Loucy (cell line): ENCODE measurements at regions not wholly inside any gene's neighbourhood (a gene's known extent, or its start where the extent isn't known, plus 50 kb on each side); places are given as distances from the start of the nearest gene placed in this dataset.

ENCODE experiments used
- H2AFZ ChIP-seq: fragments of 200-600 bp; sonication (generic); 2 replicates; pipeline ENCODE4 v1.6.0; 2016; ENCODE audit warnings: antibody characterized with exemption, mild to moderate bottlenecking, low read length, moderate library complexity
- H3F3A ChIP-seq: fragments of 200-600 bp; 2 replicates; pipeline ENCODE4 v1.6.0; 2016; ENCODE audit warnings: antibody characterized with exemption, low read depth, mild to moderate bottlenecking
- H3K27me3 ChIP-seq: fragments of 200-600 bp; sonication (generic); 2 replicates; pipeline ENCODE4 v1.6.1; 2014; ENCODE audit warnings: low read length, mild to moderate bottlenecking; ENCODE audit not compliant: insufficient read depth, poor library complexity, severe bottlenecking
- H3K36me3 ChIP-seq: fragments of 200-600 bp; sonication (generic); 2 replicates; pipeline ENCODE4 v1.6.1; 2016; ENCODE audit warnings: low read length; ENCODE audit not compliant: insufficient read depth
- H3K4me1 ChIP-seq: fragments of 200-600 bp; sonication (generic); 2 replicates; pipeline ENCODE4 v1.5.1; 2014; ENCODE audit warnings: low read length, mild to moderate bottlenecking; ENCODE audit not compliant: insufficient read depth, poor library complexity, severe bottlenecking
- H3K4me2 ChIP-seq: fragments of 200-600 bp; sonication (generic); 2 replicates; pipeline ENCODE4 v1.6.0; 2014; ENCODE audit warnings: antibody characterized with exemption, low read length, low read depth, mild to moderate bottlenecking; ENCODE audit not compliant: poor library complexity, severe bottlenecking
- H3K4me3 ChIP-seq: fragments of 200-600 bp; sonication (generic); 2 replicates; pipeline ENCODE4 v1.5.1; 2014; ENCODE audit warnings: low read length, mild to moderate bottlenecking, mixed read lengths; ENCODE audit not compliant: poor library complexity, severe bottlenecking
- H3K79me2 ChIP-seq: fragments of 200-600 bp; sonication (generic); 2 replicates; pipeline ENCODE4 v1.6.1; 2014; ENCODE audit warnings: low read length; ENCODE audit not compliant: insufficient read depth
- H3K9ac ChIP-seq: fragments of 200-600 bp; sonication (generic); 2 replicates; pipeline ENCODE4 v1.6.0; 2014; ENCODE audit warnings: mild to moderate bottlenecking, low read depth, low read length, moderate library complexity; ENCODE audit not compliant: poor library complexity, severe bottlenecking
- H3K9me2 ChIP-seq: fragments of 200-600 bp; sonication (generic); replicated peaks from 2 replicates; pipeline ENCODE4 v1.6.1; 2016; ENCODE audit warnings: low read depth, low read length, mixed read lengths
- H3K9me3 ChIP-seq: fragments of 200-600 bp; sonication (generic); 2 replicates; pipeline ENCODE4 v1.6.1; 2014; ENCODE audit warnings: mild to moderate bottlenecking, antibody characterized with exemption, low read length, low read depth; ENCODE audit not compliant: insufficient read depth
- H4K20me1 ChIP-seq: fragments of 200-600 bp; sonication (generic); 2 replicates; pipeline ENCODE4 v1.6.0; 2014; ENCODE audit warnings: antibody characterized with exemption, low read length, mild to moderate bottlenecking; ENCODE audit not compliant: insufficient read depth, poor library complexity, severe bottlenecking
- EZH2phosphoT487 ChIP-seq: fragments of 200-600 bp; IDR thresholded peaks from 2 replicates; pipeline ENCODE4 v1.6.1; 2018; ENCODE audit warnings: antibody characterized with exemption, mild to moderate bottlenecking, moderate library complexity, borderline replicate concordance
- TF ChIP-seq, protein P1 (sequence below): fragments of 200-600 bp; sonication (generic); conservative IDR thresholded peaks from 2 replicates; pipeline ENCODE4 v1.5.1; 2014; ENCODE audit warnings: mild to moderate bottlenecking, antibody characterized with exemption, low read length

DNA sequence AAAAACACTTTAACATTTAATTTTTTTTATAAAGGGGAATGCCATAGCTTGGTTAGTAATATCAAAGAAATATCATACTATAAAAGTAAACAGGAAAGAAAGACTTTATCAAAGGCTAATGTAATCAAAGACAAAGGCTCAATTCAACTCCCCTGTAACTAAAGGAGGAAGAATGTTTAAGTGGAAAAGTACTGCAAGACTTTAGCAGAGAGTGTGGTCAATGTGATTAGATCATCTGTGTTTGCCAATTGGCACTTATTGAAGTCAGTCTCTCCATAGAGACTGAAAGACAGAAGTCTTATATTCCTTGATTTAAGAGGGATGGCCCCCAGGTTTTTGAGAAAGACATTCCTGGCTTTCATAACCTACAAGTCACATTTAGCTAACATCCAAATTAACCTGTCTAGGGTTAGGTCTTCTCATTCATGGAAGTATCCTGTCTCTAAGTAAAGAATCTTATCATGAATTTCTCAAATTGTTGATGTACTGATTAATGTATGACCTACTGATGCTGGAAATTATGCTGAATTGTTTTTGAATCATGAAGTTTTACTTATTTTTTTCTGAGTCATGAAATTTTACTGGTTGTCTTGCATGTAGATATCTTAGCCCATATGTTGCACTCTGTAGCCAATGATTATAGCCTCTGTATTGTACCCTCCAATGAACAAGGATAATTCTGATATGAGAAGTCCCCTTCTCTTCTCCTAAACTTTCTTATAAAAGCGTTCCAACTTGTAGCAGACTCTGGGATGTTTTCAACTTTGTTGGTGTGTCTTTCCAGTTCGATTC lies 65.4 kb downstream of the ATXN7L3B start:
- Histone ChIP-seq H3K4me1 (no peaks in the 10 kb centered on the region), H2AFZ (no peak overlapping the region), H3K9me2 (no peaks in the 10 kb centered on the region), H3K79me2 (no peaks in the 10 kb centered on the region), H3K9me3 (no peaks in the 10 kb centered on the region), H3K9ac (no peak overlapping the region), H4K20me1 (no peaks in the 10 kb centered on the region), H3K4me3 (no peak overlapping the region), H3K36me3 (no peaks in the 10 kb centered on the region), H3F3A (no peaks in the 10 kb centered on the region), H3K27me3 (no peaks in the 10 kb centered on the region), H3K4me2 (no peak overlapping the region)
- TF ChIP-seq, protein P1, sequence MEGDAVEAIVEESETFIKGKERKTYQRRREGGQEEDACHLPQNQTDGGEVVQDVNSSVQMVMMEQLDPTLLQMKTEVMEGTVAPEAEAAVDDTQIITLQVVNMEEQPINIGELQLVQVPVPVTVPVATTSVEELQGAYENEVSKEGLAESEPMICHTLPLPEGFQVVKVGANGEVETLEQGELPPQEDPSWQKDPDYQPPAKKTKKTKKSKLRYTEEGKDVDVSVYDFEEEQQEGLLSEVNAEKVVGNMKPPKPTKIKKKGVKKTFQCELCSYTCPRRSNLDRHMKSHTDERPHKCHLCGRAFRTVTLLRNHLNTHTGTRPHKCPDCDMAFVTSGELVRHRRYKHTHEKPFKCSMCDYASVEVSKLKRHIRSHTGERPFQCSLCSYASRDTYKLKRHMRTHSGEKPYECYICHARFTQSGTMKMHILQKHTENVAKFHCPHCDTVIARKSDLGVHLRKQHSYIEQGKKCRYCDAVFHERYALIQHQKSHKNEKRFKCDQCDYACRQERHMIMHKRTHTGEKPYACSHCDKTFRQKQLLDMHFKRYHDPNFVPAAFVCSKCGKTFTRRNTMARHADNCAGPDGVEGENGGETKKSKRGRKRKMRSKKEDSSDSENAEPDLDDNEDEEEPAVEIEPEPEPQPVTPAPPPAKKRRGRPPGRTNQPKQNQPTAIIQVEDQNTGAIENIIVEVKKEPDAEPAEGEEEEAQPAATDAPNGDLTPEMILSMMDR: no peak
- TF ChIP-seq EZH2phosphoT487: no peak

DNA sequence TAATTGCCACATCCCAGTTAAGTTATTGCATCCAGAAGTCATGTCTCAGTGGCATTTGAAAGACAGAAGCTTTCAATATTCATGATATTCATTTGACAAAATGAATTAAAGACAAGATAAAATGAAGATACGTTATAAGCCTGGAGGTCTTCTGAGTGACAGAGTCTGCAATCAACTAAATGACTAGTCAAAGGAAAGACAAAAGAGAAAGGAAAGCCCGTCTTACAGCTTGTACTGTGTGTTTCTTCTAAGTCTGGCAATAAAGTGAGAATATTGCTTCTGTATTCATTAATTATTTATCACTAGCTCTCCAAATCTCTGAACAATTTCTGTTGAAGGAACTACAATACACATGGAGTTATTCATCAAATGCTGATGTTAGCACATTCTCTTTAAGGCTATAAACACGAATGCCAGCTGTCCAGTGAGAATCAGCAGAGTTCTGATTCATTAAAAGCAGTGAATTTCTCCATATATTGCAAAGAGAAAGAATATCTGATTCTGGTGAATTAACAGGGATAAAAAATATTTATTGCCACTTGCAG lies 70.7 kb downstream of the ATXN7L3B start:
- no peaks in the 10 kb centered on the region for H3K9me3 ChIP-seq
- H3K9me2 ChIP-seq: no peaks in the 10 kb centered on the region
- no peak overlapping the region for H2AFZ ChIP-seq
- H4K20me1 ChIP-seq: no peaks in the 10 kb centered on the region
- H3K79me2 ChIP-seq: no peaks in the 10 kb centered on the region
- H3K9ac ChIP-seq: no peak overlapping the region
- no peaks in the 10 kb centered on the region for H3K36me3 ChIP-seq
- H3F3A ChIP-seq: no peaks in the 10 kb centered on the region
- H3K4me3 ChIP-seq: no peak overlapping the region
- TF ChIP-seq, protein P1: no peak
- TF ChIP-seq EZH2phosphoT487: no peak
- no peaks in the 10 kb centered on the region for H3K4me1 ChIP-seq
- no peak overlapping the region for H3K4me2 ChIP-seq
- H3K27me3 ChIP-seq: no peaks in the 10 kb centered on the region

DNA sequence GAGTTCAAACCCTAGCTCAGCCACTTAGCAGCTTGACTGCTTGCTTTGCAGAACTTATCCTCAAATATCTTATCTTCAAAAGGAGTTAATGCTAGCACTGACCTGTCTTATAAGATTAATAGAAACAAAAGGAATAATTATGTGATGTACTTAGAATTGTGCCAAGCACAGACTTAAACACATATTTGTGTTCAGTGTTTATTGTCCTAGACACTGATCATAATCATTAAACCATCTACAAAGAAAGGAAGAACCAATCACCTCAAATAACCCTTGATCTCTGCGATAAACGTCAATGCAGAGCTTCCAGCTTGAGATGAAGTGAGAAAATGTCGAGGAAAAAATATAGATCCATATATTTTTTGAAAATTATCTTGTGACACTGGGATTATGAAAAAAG lies 73.1 kb downstream of the ATXN7L3B start:
- no peaks in the 10 kb centered on the region for H3K4me1 ChIP-seq
- no peak overlapping the region for H3K4me3 ChIP-seq
- TF ChIP-seq, protein P1: no peak
- TF ChIP-seq EZH2phosphoT487: no peak
- no peaks in the 10 kb centered on the region for H4K20me1 ChIP-seq
- no peaks in the 10 kb centered on the region for H3K9me3 ChIP-seq
- no peak overlapping the region for H3K9ac ChIP-seq
- H3K9me2 ChIP-seq: no peaks in the 10 kb centered on the region
- H3K4me2 ChIP-seq: no peak overlapping the region
- H3K79me2 ChIP-seq: no peaks in the 10 kb centered on the region
- no peak overlapping the region for H2AFZ ChIP-seq
- no peaks in the 10 kb centered on the region for H3K27me3 ChIP-seq
- no peaks in the 10 kb centered on the region for H3K36me3 ChIP-seq
- no peaks in the 10 kb centered on the region for H3F3A ChIP-seq
